ENCODE measurements at regions not wholly inside any gene's neighbourhood (a gene's known extent, or its start where the extent isn't known, plus 50 kb on each side); places are given as distances from the start of the nearest gene placed in this dataset.

DNA sequence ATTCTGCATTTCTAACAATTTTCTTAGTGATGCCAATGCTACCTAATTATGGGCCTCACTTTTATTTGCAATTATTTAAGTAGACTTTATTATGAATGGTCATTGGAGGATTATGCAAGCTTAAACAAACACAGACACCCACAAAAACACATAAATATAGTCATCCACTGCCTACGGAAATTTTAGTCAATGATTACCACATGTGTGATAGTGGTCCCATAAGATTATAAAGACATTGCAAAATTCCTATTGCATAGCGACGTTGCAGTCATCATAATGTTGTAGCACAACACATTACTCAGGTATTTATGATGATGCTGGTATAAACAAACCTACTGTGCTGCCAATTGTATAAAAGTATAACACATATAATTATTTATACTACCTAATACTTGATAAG is 247.8 kb upstream of the ALCAM start:
- Mint-ChIP-seq H3K9me3 (peaks cover 9% of the 10 kb centered on the region), H3K4me1 (no peaks in the 10 kb centered on the region), H3K27me3 (ENCODE audit: low read depth, poor library complexity) (no peaks in the 10 kb centered on the region), H3K36me3 (ENCODE audit: low read depth) (no peaks in the 10 kb centered on the region), H3K4me3 (no peak overlapping the region), H3K27ac (no peak overlapping the region)
- TF ChIP-seq, protein P1, sequence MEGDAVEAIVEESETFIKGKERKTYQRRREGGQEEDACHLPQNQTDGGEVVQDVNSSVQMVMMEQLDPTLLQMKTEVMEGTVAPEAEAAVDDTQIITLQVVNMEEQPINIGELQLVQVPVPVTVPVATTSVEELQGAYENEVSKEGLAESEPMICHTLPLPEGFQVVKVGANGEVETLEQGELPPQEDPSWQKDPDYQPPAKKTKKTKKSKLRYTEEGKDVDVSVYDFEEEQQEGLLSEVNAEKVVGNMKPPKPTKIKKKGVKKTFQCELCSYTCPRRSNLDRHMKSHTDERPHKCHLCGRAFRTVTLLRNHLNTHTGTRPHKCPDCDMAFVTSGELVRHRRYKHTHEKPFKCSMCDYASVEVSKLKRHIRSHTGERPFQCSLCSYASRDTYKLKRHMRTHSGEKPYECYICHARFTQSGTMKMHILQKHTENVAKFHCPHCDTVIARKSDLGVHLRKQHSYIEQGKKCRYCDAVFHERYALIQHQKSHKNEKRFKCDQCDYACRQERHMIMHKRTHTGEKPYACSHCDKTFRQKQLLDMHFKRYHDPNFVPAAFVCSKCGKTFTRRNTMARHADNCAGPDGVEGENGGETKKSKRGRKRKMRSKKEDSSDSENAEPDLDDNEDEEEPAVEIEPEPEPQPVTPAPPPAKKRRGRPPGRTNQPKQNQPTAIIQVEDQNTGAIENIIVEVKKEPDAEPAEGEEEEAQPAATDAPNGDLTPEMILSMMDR (IDR thresholded peaks at IDR 0.05), result no peak
- DNase-seq, result no peak

DNA sequence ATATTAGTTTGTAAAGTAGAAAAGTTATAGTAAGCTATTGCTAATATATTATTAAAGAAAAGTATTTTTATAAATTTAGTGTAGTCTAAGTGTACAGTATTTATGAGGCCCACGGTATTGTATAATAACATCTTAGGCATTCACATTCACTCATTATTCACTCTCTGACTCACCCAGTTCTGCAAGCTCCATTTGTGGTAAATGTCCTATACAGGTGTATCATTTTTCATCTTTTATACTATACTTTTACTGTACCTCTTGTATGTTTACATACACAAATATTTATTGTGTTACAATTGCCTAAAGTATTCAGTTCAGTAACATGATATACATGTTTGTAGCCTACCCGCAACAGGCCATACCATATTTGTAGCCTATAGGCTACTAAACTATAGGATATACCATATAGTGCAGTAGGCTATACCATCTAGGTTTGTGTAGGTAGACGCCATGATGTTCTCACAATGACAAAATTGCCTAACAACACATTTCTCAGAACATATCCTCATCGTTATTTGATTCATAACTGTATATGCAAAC is 246.8 kb upstream of the ALCAM start:
- Mint-ChIP-seq H3K9me3 (peaks cover 3% of the 10 kb centered on the region), H3K36me3 (ENCODE audit: low read depth) (no peaks in the 10 kb centered on the region), H3K4me3 (no peak overlapping the region), H3K4me1 (no peaks in the 10 kb centered on the region), H3K27me3 (ENCODE audit: low read depth, poor library complexity) (no peaks in the 10 kb centered on the region), H3K27ac (no peak overlapping the region)
- TF ChIP-seq, protein P1 (IDR thresholded peaks at IDR 0.05), result no peak
- DNase-seq, result no peak

DNA sequence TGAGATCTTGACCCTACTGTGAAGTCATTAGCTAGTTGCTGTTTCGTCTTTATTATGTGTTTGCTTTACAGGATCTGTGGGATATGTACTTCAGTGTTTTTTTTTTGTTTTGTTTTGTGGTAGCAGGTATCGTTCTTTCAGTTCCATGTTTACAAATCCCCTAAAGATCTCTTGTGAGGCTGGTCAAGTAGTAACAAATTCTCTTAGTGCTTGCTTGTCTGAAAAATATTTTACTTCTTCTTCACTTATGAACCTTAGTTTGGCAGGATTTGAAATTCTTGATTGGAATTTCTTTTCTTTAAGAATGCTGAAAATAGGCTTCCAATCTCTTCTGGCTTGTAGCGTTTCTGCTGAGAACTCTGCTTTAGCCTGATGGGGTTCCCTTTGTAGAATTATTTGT is 235.8 kb upstream of the ALCAM start:
- peaks cover 25% of the 10 kb centered on the region for H3K36me3 Mint-ChIP-seq (ENCODE audit: low read depth)
- DNase-seq, result no peak

DNA sequence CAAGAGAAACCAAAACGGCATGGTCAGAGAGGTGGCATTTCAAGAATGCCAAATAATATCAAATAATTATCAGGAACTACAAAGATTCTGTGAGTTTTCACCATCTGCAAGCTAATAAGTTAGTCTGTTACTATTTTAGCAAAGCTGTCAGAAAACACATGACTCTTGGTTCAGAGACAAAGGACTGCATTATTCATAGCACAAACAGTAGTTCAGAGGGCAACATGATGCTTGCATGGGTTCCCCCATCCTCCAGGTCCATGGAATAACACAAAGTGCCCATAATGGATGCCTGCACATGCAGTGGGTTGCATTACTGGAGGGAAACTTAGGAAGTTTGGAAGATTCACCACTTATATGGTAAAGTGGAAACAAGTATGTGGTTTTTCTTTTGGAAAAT is 228.8 kb upstream of the ALCAM start:
- TF ChIP-seq, protein P1 (IDR thresholded peaks at IDR 0.05), result no peak
- DNase-seq, result no peak
- H3K4me3 Mint-ChIP-seq, result no peak overlapping the region

More for the DNA sequence above, 235.8 kb upstream of the ALCAM start:
- TF ChIP-seq, protein P1 (IDR thresholded peaks at IDR 0.05), result no peak
- Mint-ChIP-seq H3K27ac (no peak overlapping the region), H3K27me3 (ENCODE audit: low read depth, poor library complexity) (peaks cover 3% of the 10 kb centered on the region), H3K9me3 (peaks cover 56% of the 10 kb centered on the region), H3K4me3 (no peak overlapping the region), H3K4me1 (no peaks in the 10 kb centered on the region)

DNA sequence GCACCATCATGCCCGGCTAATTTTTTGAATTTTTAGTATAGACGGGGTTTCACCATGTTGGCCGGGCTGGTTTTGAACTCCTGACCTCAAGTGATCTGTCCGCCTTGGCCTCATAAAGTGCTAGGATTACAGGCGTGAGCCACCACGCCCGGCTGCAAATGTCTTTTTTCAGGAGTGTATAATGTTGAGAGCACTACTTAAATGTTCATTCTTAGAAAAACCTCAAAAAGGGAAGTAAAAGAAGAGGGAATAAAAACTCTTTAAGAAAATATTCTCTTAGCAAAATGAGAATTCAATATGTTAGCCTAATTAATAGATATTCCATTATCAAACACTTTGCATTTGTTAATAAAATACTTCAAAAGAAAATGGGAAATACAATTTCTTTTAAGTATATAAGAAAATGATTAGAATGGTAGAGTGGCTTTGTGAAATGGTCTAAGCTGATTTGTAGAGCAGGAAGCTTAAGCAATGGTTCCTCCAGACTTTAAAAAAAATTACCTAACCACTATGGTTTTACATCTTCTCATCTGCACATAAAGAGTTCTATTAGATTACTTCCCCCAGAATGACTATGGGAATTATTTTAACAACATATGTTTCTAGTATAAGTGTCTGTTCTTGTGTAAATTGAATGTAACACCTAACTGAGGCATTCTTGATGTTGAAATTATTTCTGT is 226.7 kb upstream of the ALCAM start:
- Mint-ChIP-seq H3K9me3 (no peaks in the 10 kb centered on the region), H3K36me3 (ENCODE audit: low read depth) (no peaks in the 10 kb centered on the region), H3K27me3 (ENCODE audit: low read depth, poor library complexity) (no peaks in the 10 kb centered on the region), H3K4me3 (no peak overlapping the region), H3K27ac (no peak overlapping the region), H3K4me1 (no peaks in the 10 kb centered on the region)
- TF ChIP-seq, protein P1 (IDR thresholded peaks at IDR 0.05), result no peak
- no peak for DNase-seq

More for the DNA sequence above, 228.8 kb upstream of the ALCAM start:
- H3K36me3 Mint-ChIP-seq (ENCODE audit: low read depth), result no peaks in the 10 kb centered on the region
- no peaks in the 10 kb centered on the region for H3K27me3 Mint-ChIP-seq (ENCODE audit: low read depth, poor library complexity)
- no peak overlapping the region for H3K27ac Mint-ChIP-seq
- H3K9me3 Mint-ChIP-seq, result peaks cover 4% of the 10 kb centered on the region
- no peaks in the 10 kb centered on the region for H3K4me1 Mint-ChIP-seq

DNA sequence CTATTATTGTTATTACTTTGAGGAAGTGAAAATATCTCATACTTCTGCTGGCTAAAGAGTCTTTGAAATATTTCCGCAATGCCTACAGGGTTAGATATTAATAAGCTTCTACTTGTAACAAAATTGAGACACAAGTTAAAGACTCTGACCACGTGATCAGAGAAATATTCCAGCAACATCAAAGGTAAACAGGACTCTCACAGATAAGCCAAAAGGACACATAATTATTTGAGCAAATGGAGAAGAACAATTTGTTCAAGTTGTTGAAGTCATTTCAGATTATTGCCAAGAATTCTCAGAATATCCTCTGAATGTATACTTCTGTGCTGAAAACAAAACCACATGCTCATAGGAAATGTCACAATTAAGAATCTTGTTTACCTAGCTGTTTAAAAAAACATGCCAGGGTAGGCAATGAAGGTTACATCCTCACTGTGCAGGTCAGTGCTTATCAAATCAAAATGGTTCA is 225.8 kb upstream of the ALCAM start:
- Mint-ChIP-seq H3K4me3 (no peak overlapping the region), H3K27ac (no peak overlapping the region)

More for the DNA sequence above, 225.8 kb upstream of the ALCAM start:
- Mint-ChIP-seq H3K27me3 (ENCODE audit: low read depth, poor library complexity) (no peaks in the 10 kb centered on the region), H3K36me3 (ENCODE audit: low read depth) (no peaks in the 10 kb centered on the region), H3K9me3 (no peaks in the 10 kb centered on the region), H3K4me1 (no peaks in the 10 kb centered on the region)
- TF ChIP-seq, protein P1 (IDR thresholded peaks at IDR 0.05), result no peak
- no peak for DNase-seq
